Stimulated activated CD8-positive, alpha-beta memory T cell treated with anti-CD3 and anti-CD28 coated beads, Interleukin-15, amount 100 ng/mL, for 4 hours (primary cell): ENCODE measurements at regions not wholly inside any gene's neighbourhood (a gene's known extent, or its start where the extent isn't known, plus 50 kb on each side); places are given as distances from the start of the nearest gene placed in this dataset.
"Not testable (repeated sequence)": the region's sequence is repeated elsewhere in the genome, so short reads cannot be mapped to it uniquely, and the experiment has no call there.

Source experiments
- DNase-seq, 2 donors: peaks; one replicate each; pipeline ENCODE4 v3.0.0-alpha.2; 2020; ENCODE audit warnings: low read depth in 2 of 2

DNA sequence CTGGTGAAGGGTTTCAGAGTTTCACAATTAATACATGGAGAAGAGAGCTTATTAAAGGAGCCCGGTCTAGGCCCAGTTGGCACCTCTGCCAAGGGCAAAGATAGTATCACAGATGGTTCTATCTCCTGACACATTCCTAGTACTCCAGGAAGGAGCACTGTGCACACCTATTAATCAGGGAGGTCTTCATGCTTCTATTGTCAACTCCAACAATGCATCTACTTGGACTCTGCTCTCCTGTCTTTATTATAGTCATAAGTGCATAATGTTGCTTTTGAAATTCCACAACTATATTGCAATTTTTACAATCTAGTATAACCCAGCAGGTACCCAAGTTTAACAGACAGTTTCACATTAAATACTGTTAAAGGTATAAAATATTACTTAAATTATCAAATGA is 174.5 kb upstream of the TSC22D1 start:
- no peak for DNase-seq

DNA sequence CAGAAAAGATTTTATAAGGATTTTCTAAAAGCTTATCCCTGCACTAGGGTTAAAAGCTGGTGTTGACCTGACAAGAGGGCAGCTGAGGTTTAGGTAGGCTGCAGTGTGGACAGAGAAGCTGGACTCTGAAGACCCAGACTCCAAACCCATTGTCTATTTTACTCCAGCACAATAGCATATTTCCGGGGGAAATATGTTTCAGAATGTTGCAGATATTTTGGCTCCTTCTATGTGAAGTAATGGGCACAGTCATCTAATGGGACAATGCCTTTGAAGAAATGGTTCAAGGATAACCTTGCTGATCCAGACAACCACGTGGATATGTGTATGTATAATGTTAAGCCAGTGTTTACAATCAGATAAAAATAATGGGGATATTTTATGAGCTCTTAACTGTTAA is 173.8 kb upstream of the TSC22D1 start:
- DNase-seq: no peak

- DNase-seq: no peak
These were observed 172.3 kb upstream of the TSC22D1 start for GRCh38 chr13:44748439-44748838.

DNA sequence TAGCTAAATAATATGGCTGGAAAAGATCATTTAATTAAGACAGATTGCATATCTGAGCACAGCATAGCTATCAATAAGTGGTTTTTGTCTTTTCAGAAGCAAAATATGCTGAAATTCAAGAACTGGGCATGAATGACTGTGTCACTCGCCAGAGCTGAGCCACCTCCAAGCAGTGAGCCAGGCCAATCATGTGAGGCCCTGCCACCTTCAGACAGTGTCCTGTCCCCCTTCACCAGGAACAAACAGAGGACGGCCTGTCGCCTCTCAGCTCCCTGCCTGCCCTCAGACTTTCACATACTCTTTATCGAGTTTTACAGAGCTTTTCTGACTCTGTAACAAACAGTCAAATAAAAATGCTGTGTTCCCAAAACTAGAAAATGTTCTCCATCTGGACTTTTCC is 171.0 kb upstream of the TSC22D1 start:
- no peak for DNase-seq

DNA sequence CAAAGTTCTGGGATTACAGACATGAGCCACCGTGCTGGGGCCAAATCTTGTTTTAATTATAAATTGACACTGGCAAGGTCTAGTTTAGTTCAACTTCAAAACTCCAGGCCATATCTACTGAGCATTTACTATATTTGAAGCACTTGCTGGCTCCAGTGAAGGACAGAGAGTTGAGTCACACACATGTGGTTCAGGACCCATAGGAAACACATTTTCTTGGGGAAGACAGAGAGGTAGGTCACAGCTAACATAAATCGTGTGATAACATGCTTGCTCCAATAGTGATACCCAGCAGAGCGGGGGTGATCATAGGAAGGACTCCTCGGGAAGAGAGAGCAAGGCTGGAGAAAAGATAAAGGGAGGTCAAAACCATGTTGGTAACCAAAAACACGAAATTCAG is 170.6 kb upstream of the TSC22D1 start:
- DNase-seq: no peak

GRCh38 chr13:44744880-44745633 is 168.9 kb upstream of the TSC22D1 start:
- DNase-seq: no peak

GRCh38 chr13:44739539-44739938 is 163.4 kb upstream of the TSC22D1 start:
- no peak for DNase-seq

- DNase-seq: no peak
These were observed 163.0 kb upstream of the TSC22D1 start for GRCh38 chr13:44739120-44739519.

GRCh38 chr13:44738463-44738862 is 162.3 kb upstream of the TSC22D1 start:
- DNase-seq: no peak

DNA sequence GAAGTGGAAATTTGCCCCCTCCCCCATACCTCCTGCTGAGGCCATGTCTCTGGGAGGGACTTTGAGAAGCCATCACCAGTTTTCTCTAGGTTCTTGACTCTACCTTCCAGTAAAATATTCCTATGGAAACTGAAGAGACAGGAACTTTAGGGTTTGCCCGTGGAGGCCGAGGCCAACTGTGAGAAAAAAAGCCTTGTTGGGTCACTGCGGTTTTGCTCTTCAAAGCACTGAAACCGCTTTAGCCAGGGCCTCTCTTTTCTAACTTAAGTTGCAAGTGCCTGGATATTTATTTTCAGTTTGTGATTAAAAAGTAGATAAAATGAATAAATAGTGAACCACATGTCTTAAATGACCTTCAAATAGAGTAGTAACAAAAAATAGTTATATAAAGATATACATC is 159.7 kb upstream of the TSC22D1 start:
- DNase-seq: no peak

GRCh38 chr13:44734201-44734707 is 158.1 kb upstream of the TSC22D1 start:
- no peak for DNase-seq

GRCh38 chr13:44732503-44733098 is 156.5 kb upstream of the TSC22D1 start:
- DNase-seq: no peak

GRCh38 chr13:44730851-44731250 is 154.7 kb upstream of the TSC22D1 start:
- DNase-seq: no peak

DNA sequence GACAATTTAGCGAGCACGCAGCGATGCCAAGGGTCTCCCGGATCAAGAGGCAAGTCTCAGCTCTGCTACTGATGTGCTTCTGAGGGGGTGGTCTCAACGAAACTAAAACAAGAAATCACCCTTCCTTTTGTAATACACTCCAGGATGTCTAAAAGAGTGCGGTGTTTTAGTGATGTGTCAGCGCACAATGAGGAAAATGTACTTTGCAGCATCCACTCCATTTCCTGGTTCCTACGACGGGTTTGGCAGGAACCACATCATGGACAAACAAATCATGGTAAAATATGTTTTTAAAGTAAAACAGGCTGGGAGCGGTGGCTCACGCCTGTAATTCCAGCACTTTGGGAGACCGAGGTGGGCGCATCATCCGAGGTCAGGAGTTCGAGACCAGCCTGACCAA is 154.0 kb upstream of the TSC22D1 start:
- DNase-seq: no peak

DNA sequence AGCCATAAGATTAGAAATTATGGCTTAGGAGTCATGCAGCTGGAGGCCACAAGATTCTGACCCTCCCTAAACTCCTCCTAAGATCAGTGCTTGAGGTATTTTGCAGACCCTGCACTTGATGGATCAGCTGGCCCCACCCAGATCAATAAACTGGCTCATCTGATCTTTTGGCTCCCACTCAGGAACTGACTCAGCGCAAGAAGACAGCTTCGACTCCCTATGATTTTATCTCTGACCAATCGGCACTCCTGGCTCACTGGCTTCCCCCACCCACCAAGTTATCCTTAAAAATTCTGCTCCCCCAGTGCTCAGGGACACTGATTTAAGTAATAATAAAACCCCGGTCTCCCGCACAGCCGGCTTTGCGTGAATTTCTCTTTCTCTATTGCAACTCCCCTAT is 151.5 kb upstream of the TSC22D1 start:
- not testable (repeated sequence) for DNase-seq

- DNase-seq: no peak
These were observed 150.6 kb upstream of the TSC22D1 start for GRCh38 chr13:44726778-44727177.

- DNase-seq: no peak
These were observed 150.1 kb upstream of the TSC22D1 start for GRCh38 chr13:44726214-44726613.

GRCh38 chr13:44719857-44720671 is 143.9 kb upstream of the TSC22D1 start:
- DNase-seq: no peak

DNA sequence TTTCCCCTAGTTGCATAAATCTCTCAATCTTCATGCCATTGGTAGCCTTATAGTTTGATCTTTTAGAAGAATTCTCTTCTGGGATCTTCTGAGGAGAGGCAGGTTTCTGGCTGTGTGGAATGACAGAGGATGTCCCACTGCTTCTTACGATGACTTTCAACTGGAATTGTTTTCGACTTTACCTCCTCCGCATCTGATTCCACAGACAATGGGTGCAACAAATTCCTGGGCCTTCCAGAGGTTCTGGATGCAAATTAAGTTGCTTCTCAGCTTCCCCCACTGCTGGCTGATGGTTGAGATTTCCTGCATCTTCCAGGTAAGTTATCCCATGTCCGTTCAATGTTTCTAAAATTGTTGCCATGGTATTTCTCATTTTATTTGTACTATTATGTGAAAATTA is 142.3 kb upstream of the TSC22D1 start:
- DNase-seq: no peak

- DNase-seq: no peak
These were observed 139.4 kb upstream of the TSC22D1 start for GRCh38 chr13:44715287-44716230.

- no peak for DNase-seq
These were observed 137.8 kb upstream of the TSC22D1 start for GRCh38 chr13:44713788-44714469.
